Trophoblast cell (in vitro differentiated cells and primary cell): ENCODE measurements at regions not wholly inside any gene's neighbourhood (a gene's known extent, or its start where the extent isn't known, plus 50 kb on each side); places are given as distances from the start of the nearest gene placed in this dataset.

Source experiments
- DNase-seq, 2 donors: peaks; one replicate each; pipeline ENCODE4 v3.0.0-alpha.2; 2016
- H2AFZ ChIP-seq: 2 replicates; pipeline ENCODE4 v1.6.1; 2013; ENCODE audit warnings: low read length, moderate library complexity, mild to moderate bottlenecking; ENCODE audit not compliant: insufficient read depth, poor library complexity
- H2AK5ac ChIP-seq: 2 replicates; pipeline ENCODE4 v1.6.1; 2013; ENCODE audit warnings: mild to moderate bottlenecking, low read length
- H2BK120ac ChIP-seq: 2 replicates; pipeline ENCODE4 v1.6.1; 2013; ENCODE audit warnings: low read length, mild to moderate bottlenecking, moderate library complexity; ENCODE audit not compliant: insufficient read depth, poor library complexity
- H2BK12ac ChIP-seq: 2 replicates; pipeline ENCODE4 v1.6.1; 2013; ENCODE audit warnings: mild to moderate bottlenecking, low read length, moderate library complexity
- H2BK5ac ChIP-seq: 2 replicates; pipeline ENCODE4 v1.6.1; 2013; ENCODE audit warnings: low read length, low read depth, moderate library complexity, mild to moderate bottlenecking; ENCODE audit not compliant: poor library complexity
- H3K14ac ChIP-seq: 2 replicates; pipeline ENCODE4 v1.6.1; 2013; ENCODE audit warnings: mild to moderate bottlenecking, low read length
- H3K18ac ChIP-seq: 2 replicates; pipeline ENCODE4 v1.6.1; 2013; ENCODE audit warnings: mild to moderate bottlenecking, low read length
- H3K23ac ChIP-seq: 2 replicates; pipeline ENCODE4 v1.6.1; 2013; ENCODE audit warnings: low read length
- H3K27ac ChIP-seq: 2 replicates; pipeline ENCODE4 v1.5.1; 2013; ENCODE audit warnings: low read depth, mild to moderate bottlenecking, inconsistent platforms, low read length, moderate library complexity
- H3K27me3 ChIP-seq: 2 replicates; pipeline ENCODE4 v1.6.1; 2013; ENCODE audit warnings: inconsistent platforms, mild to moderate bottlenecking, low read length, moderate library complexity; ENCODE audit not compliant: insufficient read depth
- H3K36me3 ChIP-seq, 2 experiments: 1 replicate in 1 of 2; 2 replicates in 1 of 2; pipeline ENCODE4 v1.6.1; 2013; ENCODE audit warnings: low read length in 2 of 2, mild to moderate bottlenecking in 2 of 2, moderate library complexity in 1 of 2; ENCODE audit not compliant: insufficient read depth in 2 of 2, control insufficient read depth in 1 of 2
- H3K4ac ChIP-seq: 2 replicates; pipeline ENCODE4 v1.6.1; 2013; ENCODE audit warnings: low read depth, mild to moderate bottlenecking, low read length, moderate library complexity
- H3K4me1 ChIP-seq, 2 experiments: 1 replicate in 1 of 2; 2 replicates in 1 of 2; pipeline ENCODE4 v1.6.1; 2013; ENCODE audit warnings: low read length in 2 of 2, mild to moderate bottlenecking in 2 of 2, moderate library complexity in 1 of 2; ENCODE audit not compliant: insufficient read depth in 2 of 2, control insufficient read depth in 1 of 2
- H3K4me2 ChIP-seq: 2 replicates; pipeline ENCODE4 v1.6.1; 2013; ENCODE audit warnings: inconsistent platforms, mild to moderate bottlenecking, low read length, moderate library complexity
- H3K4me3 ChIP-seq: 2 replicates; pipeline ENCODE4 v1.5.1; 2013; ENCODE audit warnings: mild to moderate bottlenecking, low read depth, low read length, inconsistent platforms
- H3K79me1 ChIP-seq: one replicate; pipeline ENCODE4 v1.6.1; 2013; ENCODE audit warnings: low read length
- H3K79me2 ChIP-seq: 2 replicates; pipeline ENCODE4 v1.6.1; 2013; ENCODE audit warnings: low read length, mild to moderate bottlenecking; ENCODE audit not compliant: control insufficient read depth, insufficient read depth, poor library complexity
- H3K9ac ChIP-seq: 2 replicates; pipeline ENCODE4 v1.6.1; 2013; ENCODE audit warnings: mild to moderate bottlenecking, low read length
- H3K9me3 ChIP-seq: 2 replicates; pipeline ENCODE4 v1.6.1; 2013; ENCODE audit warnings: low read depth, mild to moderate bottlenecking, control low read depth, inconsistent platforms, low read length; ENCODE audit not compliant: insufficient read depth
- H4K12ac ChIP-seq: 2 replicates; pipeline ENCODE4 v1.6.1; 2013; ENCODE audit warnings: low read depth, mild to moderate bottlenecking, low read length, moderate library complexity
- H4K8ac ChIP-seq: 2 replicates; pipeline ENCODE4 v1.6.1; 2013; ENCODE audit warnings: low read depth, mild to moderate bottlenecking, low read length, moderate library complexity
- H4K91ac ChIP-seq: one replicate; pipeline ENCODE4 v1.6.1; 2013; ENCODE audit warnings: low read depth, mild to moderate bottlenecking, low read length, moderate library complexity
- WGBS: extraction: QIAGEN DNeasy Blood & Tissue Kit; methylation state at CpG from one replicate; pipeline ENCODE4 v1.1.7; 2013; ENCODE audit warnings: missing lambda C conversion rate; ENCODE audit not compliant: insufficient read length, insufficient coverage; ENCODE audit errors: extremely low coverage; 5-methylcytosine and 5-hydroxymethylcytosine counted together

DNA sequence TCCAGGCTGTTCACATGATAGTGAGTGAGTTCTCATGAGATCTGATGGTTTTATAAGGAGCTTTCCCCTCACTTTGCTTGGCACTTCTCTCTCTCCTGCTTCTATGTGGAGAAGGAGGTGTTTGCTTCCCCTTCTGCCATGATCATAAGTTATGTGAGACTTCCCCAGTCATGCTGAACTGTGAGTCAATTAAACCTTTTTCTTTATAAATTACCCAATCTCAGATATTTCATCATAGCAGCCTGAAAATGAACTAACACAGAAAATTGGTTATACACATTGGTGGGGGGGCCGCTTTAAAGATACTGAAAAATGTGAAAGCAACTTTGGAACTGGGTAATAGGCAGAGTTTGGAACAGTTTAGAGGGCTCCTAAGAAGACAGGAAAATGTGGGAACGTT, 741.1 kb upstream of the LUZP2 start:
- H3K4me2 ChIP-seq = no peak overlapping the region
- H3K23ac ChIP-seq = no peak overlapping the region
- H3K27me3 ChIP-seq = no peaks in the 10 kb centered on the region
- no peak overlapping the region for H3K18ac ChIP-seq
- no peak overlapping the region for H2AFZ ChIP-seq
- no peak overlapping the region for H3K9ac ChIP-seq
- DNase-seq = no peak
- H3K79me1 ChIP-seq = no peaks in the 10 kb centered on the region
- H3K4me1 ChIP-seq = no peaks in the 10 kb centered on the region
- no peak overlapping the region for H2BK5ac ChIP-seq
- no peak overlapping the region for H2BK12ac ChIP-seq
- WGBS = no CpG with 5 or more reads among the region's 2 CpGs
- no peak overlapping the region for H3K4ac ChIP-seq
- H3K27ac ChIP-seq = no peak overlapping the region
- peaks cover 4% of the 10 kb centered on the region for H3K9me3 ChIP-seq
- no peaks in the 10 kb centered on the region for H3K36me3 ChIP-seq
- H4K91ac ChIP-seq = no peak overlapping the region
- no peak overlapping the region for H3K14ac ChIP-seq
- no peak overlapping the region for H2AK5ac ChIP-seq
- no peaks in the 10 kb centered on the region for H3K79me2 ChIP-seq
- no peak overlapping the region for H4K12ac ChIP-seq
- no peak overlapping the region for H4K8ac ChIP-seq
- no peak overlapping the region for H2BK120ac ChIP-seq
- H3K4me3 ChIP-seq = no peak overlapping the region

DNA sequence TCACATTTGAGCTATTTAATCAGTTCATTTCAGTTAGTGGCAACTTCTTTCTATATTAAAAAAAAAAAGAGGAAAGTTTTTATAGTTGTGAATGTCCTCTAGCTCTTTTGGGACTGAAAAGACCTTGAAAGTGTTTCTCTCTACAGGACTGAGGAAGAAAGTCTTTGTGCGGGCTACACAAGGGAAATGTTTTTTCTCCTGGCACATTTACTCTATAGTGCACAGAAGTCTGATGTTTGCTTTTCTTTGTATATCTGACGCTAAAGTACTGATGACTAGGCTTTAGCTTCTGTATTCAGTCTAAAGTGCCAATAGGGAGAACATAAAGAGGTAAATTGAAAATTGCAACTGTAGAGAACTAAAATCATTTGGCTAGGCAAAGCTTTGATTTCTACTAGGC, 737.4 kb upstream of the LUZP2 start:
- Histone ChIP-seq H3K4me2 (no peak overlapping the region), H3K4me3 (no peak overlapping the region), H4K12ac (no peak overlapping the region), H4K91ac (no peak overlapping the region), H3K79me1 (no peaks in the 10 kb centered on the region), H3K9me3 (peaks cover 4% of the 10 kb centered on the region), H4K8ac (no peak overlapping the region), H3K14ac (no peak overlapping the region), H3K79me2 (no peaks in the 10 kb centered on the region), H2AFZ (no peak overlapping the region), H3K27me3 (no peaks in the 10 kb centered on the region), H3K23ac (no peak overlapping the region), H3K4me1 (no peaks in the 10 kb centered on the region), H2BK120ac (no peak overlapping the region), H3K18ac (no peak overlapping the region), H3K4ac (no peak overlapping the region), H3K36me3 (no peaks in the 10 kb centered on the region), H2BK5ac (no peak overlapping the region), H2BK12ac (no peak overlapping the region), H3K27ac (no peak overlapping the region), H3K9ac (no peak overlapping the region), H2AK5ac (no peak overlapping the region)
- WGBS = no CpG with 5 or more reads among the region's 2 CpGs
- DNase-seq = no peak

DNA sequence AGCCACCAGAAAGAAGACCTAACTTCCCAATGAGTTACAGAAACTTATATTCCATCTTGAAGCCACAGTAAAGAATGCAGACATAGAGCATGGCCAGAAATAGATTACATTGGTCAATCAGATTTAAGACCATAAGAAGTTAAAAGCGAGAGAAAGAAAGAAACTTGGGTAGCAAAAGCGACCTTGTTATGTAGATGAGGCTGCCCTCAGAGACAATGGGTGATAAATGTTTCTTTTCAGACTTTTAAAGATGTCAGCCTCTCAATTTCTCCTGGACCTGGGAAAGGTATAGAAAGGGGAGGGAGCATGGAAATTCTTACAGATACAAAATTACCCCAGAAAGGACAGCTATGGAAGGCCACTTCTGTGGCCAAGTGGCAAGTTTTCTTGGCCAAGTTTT, 732.6 kb upstream of the LUZP2 start:
- no peak overlapping the region for H3K4me2 ChIP-seq
- no CpG with 5 or more reads among the region's 2 CpGs for WGBS
- H3K9ac ChIP-seq = no peak overlapping the region
- H3K4me3 ChIP-seq = no peak overlapping the region
- no peaks in the 10 kb centered on the region for H3K36me3 ChIP-seq
- no peak overlapping the region for H3K14ac ChIP-seq
- no peak overlapping the region for H3K23ac ChIP-seq
- H3K27ac ChIP-seq = no peak overlapping the region
- H3K79me2 ChIP-seq = no peaks in the 10 kb centered on the region
- no peaks in the 10 kb centered on the region for H3K4me1 ChIP-seq
- H2AFZ ChIP-seq = no peak overlapping the region
- H4K8ac ChIP-seq = no peak overlapping the region
- DNase-seq = no peak
- H2BK120ac ChIP-seq = no peak overlapping the region
- H4K12ac ChIP-seq = no peak overlapping the region
- no peak overlapping the region for H4K91ac ChIP-seq
- no peaks in the 10 kb centered on the region for H3K27me3 ChIP-seq
- H3K79me1 ChIP-seq = no peaks in the 10 kb centered on the region
- H3K4ac ChIP-seq = no peak overlapping the region
- H2BK12ac ChIP-seq = no peak overlapping the region
- no peak overlapping the region for H2BK5ac ChIP-seq
- H2AK5ac ChIP-seq = no peak overlapping the region
- H3K18ac ChIP-seq = no peak overlapping the region
- H3K9me3 ChIP-seq = no peaks in the 10 kb centered on the region

DNA sequence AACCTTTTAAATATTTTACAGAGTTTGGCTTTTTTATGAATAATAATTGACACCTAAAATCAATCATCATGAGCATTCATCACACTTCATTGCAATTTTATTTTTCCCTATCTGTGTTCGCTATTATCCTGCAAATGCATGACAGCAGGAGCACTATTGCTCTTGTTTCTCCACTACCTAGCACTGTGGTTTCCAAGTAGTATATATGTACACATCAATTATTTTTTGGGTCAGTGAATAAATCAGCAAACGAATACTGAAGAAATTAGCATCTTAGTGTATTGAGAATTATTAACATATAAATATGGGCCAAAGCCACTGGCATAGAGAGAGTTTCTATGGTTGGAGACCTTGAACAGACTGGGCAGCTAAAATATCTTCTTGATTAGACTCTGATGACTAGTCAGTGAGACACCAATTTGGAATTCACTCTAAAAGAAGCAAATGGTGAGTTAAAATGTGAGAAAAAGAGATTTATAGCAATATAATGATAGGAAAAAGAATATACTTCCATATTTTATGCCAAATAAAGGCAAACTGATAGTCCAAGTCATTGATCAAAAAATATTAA, 731.1 kb upstream of the LUZP2 start:
- H3K18ac ChIP-seq = no peak overlapping the region
- no peak overlapping the region for H2BK12ac ChIP-seq
- no peak overlapping the region for H4K91ac ChIP-seq
- H3K4me1 ChIP-seq = no peaks in the 10 kb centered on the region
- DNase-seq = no peak
- no peak overlapping the region for H3K23ac ChIP-seq
- H3K27ac ChIP-seq = no peak overlapping the region
- H3K9me3 ChIP-seq = no peaks in the 10 kb centered on the region
- H3K36me3 ChIP-seq = no peaks in the 10 kb centered on the region
- H3K27me3 ChIP-seq = no peaks in the 10 kb centered on the region
- H3K4me3 ChIP-seq = no peak overlapping the region
- no peak overlapping the region for H3K14ac ChIP-seq
- no peak overlapping the region for H2BK120ac ChIP-seq
- H3K79me2 ChIP-seq = no peaks in the 10 kb centered on the region
- H2AFZ ChIP-seq = no peak overlapping the region
- no peak overlapping the region for H4K8ac ChIP-seq
- H3K79me1 ChIP-seq = no peaks in the 10 kb centered on the region
- H4K12ac ChIP-seq = no peak overlapping the region
- H3K4ac ChIP-seq = no peak overlapping the region
- H3K9ac ChIP-seq = no peak overlapping the region
- H3K4me2 ChIP-seq = no peak overlapping the region
- no CpG with 5 or more reads among the region's 2 CpGs for WGBS
- H2AK5ac ChIP-seq = no peak overlapping the region
- H2BK5ac ChIP-seq = no peak overlapping the region
